Ascending aorta (tissue), 2 donors: ENCODE measurements at regions not wholly inside any gene's neighbourhood (a gene's known extent, or its start where the extent isn't known, plus 50 kb on each side); places are given as distances from the start of the nearest gene placed in this dataset.

Experiments
- DNase-seq, 2 donors: peaks; one replicate each; pipeline ENCODE4 v3.0.0-alpha.2; 2019; ENCODE audit warnings: low spot score in 2 of 2
- H3K27ac ChIP-seq, 2 donors: fragments of 200-600 bp; sonication (generic); one replicate each; pipeline ENCODE4 v1.5.1; 2016 to 2017; ENCODE audit warnings: mild to moderate bottlenecking in 1 of 2
- H3K27me3 ChIP-seq: fragments of 200-600 bp; sonication (generic); one replicate; pipeline ENCODE4 v1.5.1; 2017
- H3K36me3 ChIP-seq, 2 donors: fragments of 200-600 bp; sonication (generic); one replicate each; pipeline ENCODE4 v1.5.1; 2016
- H3K4me1 ChIP-seq, 2 donors: fragments of 200-600 bp; sonication (generic); one replicate each; pipeline ENCODE4 v1.5.1; 2016 to 2017; ENCODE audit warnings: mild to moderate bottlenecking in 1 of 2
- H3K4me3 ChIP-seq, 2 donors: fragments of 200-600 bp; sonication (generic); one replicate each; pipeline ENCODE4 v1.5.1; 2016 to 2017; ENCODE audit warnings: mild to moderate bottlenecking in 1 of 2
- H3K9me3 ChIP-seq, 2 donors: fragments of 200-600 bp; sonication (generic); one replicate each; pipeline ENCODE4 v1.5.1; 2016
- CTCF ChIP-seq, 3 experiments: fragments of 200-600 bp in 2 of 3; fragments of 450-650 bp in 1 of 3; sonication (generic) in 2 of 3; IDR thresholded peaks; one replicate each; pipeline ENCODE4 v1.5.1; 2016 to 2019; ENCODE audit warnings: antibody characterized with exemption in 3 of 3, mild to moderate bottlenecking in 1 of 3, moderate library complexity in 1 of 3
- intact Hi-C: fragments of 100-400 bp; cut with DNase I; formaldehyde crosslinking; loops from one replicate; pipeline ENCODE4 v1.15.1; 2023

- no peak for DNase-seq
- Histone ChIP-seq H3K27ac (no peak overlapping the region), H3K4me1 (no peaks in the 10 kb centered on the region), H3K27me3 (no peaks in the 10 kb centered on the region), H3K4me3 (no peak overlapping the region), H3K9me3 (no peaks in the 10 kb centered on the region), H3K36me3 (no peaks in the 10 kb centered on the region)
- intact Hi-C loops: no loop called here
- no peak for TF ChIP-seq CTCF (IDR thresholded peaks at IDR 0.05)
These were observed 858.9 kb downstream of the GALR1 start for GRCh38 chr18:78108554-78108953.

GRCh38 chr18:78113136-78113939 is 863.7 kb downstream of the GALR1 start:
- no peaks in the 10 kb centered on the region for H3K4me1 ChIP-seq
- no peaks in the 10 kb centered on the region for H3K9me3 ChIP-seq
- H3K36me3 ChIP-seq: no peaks in the 10 kb centered on the region
- no peak for DNase-seq
- no peak overlapping the region for H3K27ac ChIP-seq
- H3K27me3 ChIP-seq: no peaks in the 10 kb centered on the region
- intact Hi-C loops: no loop called here
- no peak for TF ChIP-seq CTCF (IDR thresholded peaks at IDR 0.05)
- H3K4me3 ChIP-seq: no peak overlapping the region

- no peak overlapping the region for H3K4me3 ChIP-seq
- H3K9me3 ChIP-seq: no peaks in the 10 kb centered on the region
- no peak for DNase-seq
- H3K27me3 ChIP-seq: no peaks in the 10 kb centered on the region
- TF ChIP-seq CTCF (IDR thresholded peaks at IDR 0.05): no peak
- intact Hi-C loops: no loop called here
- no peaks in the 10 kb centered on the region for H3K36me3 ChIP-seq
- no peak overlapping the region for H3K27ac ChIP-seq
- no peaks in the 10 kb centered on the region for H3K4me1 ChIP-seq
These were observed 864.2 kb downstream of the GALR1 start for GRCh38 chr18:78113940-78114251.

GRCh38 chr18:78115896-78116561 is 863.6 kb upstream of the SALL3 start:
- Histone ChIP-seq H3K36me3 (no peaks in the 10 kb centered on the region), H3K27ac (no peak overlapping the region), H3K9me3 (no peaks in the 10 kb centered on the region), H3K4me1 (no peaks in the 10 kb centered on the region), H3K4me3 (no peak overlapping the region), H3K27me3 (no peaks in the 10 kb centered on the region)
- no peak for TF ChIP-seq CTCF (IDR thresholded peaks at IDR 0.05)
- DNase-seq: no peak
- intact Hi-C loops: no loop called here

GRCh38 chr18:78123144-78123909 is 856.3 kb upstream of the SALL3 start:
- intact Hi-C loops: no loop called here

More at GRCh38 chr18:78123144-78123909, 856.3 kb upstream of the SALL3 start:
- H3K27ac ChIP-seq: no peak overlapping the region
- peak in 1 of 2 donors; percentile 48 for DNase-seq
- no peaks in the 10 kb centered on the region for H3K4me1 ChIP-seq
- no peaks in the 10 kb centered on the region for H3K27me3 ChIP-seq
- H3K36me3 ChIP-seq: no peaks in the 10 kb centered on the region
- H3K4me3 ChIP-seq: no peak overlapping the region
- no peak for TF ChIP-seq CTCF (IDR thresholded peaks at IDR 0.05)
- H3K9me3 ChIP-seq: no peaks in the 10 kb centered on the region
